Lower leg skin (tissue), 3 donors: ENCODE measurements at regions not wholly inside any gene's neighbourhood (a gene's known extent, or its start where the extent isn't known, plus 50 kb on each side); places are given as distances from the start of the nearest gene placed in this dataset.

Source experiments
- POLR2A ChIP-seq, 2 donors: fragments of 450-650 bp; IDR thresholded peaks; one replicate each; pipeline ENCODE4 v1.6.1; 2016 to 2017; ENCODE audit warnings: antibody characterized with exemption in 2 of 2, mild to moderate bottlenecking in 1 of 2, moderate library complexity in 1 of 2
- TF ChIP-seq, protein P1 (sequence below), 3 donors: fragments of 450-650 bp; IDR thresholded peaks; one replicate each; pipeline ENCODE4 v1.5.1; 2016; ENCODE audit warnings: antibody characterized with exemption in 3 of 3, mild to moderate bottlenecking in 3 of 3, moderate library complexity in 2 of 3

DNA sequence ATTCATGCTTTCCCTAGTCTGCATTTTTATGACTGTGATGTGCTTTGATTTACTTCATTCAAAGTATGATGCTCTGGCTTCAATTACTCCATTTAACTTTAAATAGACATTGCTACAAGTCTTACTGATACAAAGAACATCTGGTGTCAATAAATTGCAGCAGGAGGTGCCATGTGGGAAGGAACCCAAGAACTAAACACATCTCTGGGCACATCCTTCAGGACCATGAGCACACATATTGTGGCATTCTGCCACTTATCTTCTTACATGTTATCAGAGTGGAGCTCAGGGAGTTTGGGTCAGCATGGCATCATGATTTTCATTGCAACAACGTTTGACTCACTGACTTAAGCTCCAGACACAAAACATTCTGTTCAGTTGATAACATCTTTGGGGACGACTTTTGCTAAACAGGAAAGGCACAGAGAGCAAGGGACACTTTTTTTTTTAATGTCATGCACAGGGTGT lies 227.0 kb downstream of the DKK1 start:
- TF ChIP-seq, protein P1, sequence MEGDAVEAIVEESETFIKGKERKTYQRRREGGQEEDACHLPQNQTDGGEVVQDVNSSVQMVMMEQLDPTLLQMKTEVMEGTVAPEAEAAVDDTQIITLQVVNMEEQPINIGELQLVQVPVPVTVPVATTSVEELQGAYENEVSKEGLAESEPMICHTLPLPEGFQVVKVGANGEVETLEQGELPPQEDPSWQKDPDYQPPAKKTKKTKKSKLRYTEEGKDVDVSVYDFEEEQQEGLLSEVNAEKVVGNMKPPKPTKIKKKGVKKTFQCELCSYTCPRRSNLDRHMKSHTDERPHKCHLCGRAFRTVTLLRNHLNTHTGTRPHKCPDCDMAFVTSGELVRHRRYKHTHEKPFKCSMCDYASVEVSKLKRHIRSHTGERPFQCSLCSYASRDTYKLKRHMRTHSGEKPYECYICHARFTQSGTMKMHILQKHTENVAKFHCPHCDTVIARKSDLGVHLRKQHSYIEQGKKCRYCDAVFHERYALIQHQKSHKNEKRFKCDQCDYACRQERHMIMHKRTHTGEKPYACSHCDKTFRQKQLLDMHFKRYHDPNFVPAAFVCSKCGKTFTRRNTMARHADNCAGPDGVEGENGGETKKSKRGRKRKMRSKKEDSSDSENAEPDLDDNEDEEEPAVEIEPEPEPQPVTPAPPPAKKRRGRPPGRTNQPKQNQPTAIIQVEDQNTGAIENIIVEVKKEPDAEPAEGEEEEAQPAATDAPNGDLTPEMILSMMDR (IDR thresholded peaks at IDR 0.05): no peak
- TF ChIP-seq POLR2A (IDR thresholded peaks at IDR 0.05): no peak
